AG20443 (cell line): ENCODE measurements at regions not wholly inside any gene's neighbourhood (a gene's known extent, or its start where the extent isn't known, plus 50 kb on each side); places are given as distances from the start of the nearest gene placed in this dataset.
"Not testable (repeated sequence)": the region's sequence is repeated elsewhere in the genome, so short reads cannot be mapped to it uniquely, and the experiment has no call there.

Source experiments
- DNase-seq: peaks from one replicate; pipeline ENCODE4 v3.0.0; 2012; ENCODE audit warnings: low spot score, mixed read lengths

DNA sequence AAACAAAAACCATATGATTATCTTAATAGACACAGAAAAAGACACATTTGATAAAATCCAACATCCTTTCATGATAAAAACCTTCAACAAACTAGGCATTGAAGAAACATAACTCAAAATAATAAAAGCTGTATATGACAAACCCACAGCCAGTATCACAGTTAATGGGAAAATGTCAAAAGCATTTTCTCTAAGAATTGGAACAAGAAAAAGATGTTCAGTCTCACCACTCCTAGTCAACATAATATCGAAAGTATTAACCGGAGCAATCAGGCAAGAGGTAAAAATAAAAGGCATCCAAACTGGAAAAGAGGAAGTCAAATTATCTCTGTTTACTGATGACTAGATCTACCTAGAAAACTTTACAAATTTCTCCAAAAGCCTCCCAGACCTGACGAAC lies 684.2 kb upstream of the SPRY2 start:
- DNase-seq, result no peak

DNA sequence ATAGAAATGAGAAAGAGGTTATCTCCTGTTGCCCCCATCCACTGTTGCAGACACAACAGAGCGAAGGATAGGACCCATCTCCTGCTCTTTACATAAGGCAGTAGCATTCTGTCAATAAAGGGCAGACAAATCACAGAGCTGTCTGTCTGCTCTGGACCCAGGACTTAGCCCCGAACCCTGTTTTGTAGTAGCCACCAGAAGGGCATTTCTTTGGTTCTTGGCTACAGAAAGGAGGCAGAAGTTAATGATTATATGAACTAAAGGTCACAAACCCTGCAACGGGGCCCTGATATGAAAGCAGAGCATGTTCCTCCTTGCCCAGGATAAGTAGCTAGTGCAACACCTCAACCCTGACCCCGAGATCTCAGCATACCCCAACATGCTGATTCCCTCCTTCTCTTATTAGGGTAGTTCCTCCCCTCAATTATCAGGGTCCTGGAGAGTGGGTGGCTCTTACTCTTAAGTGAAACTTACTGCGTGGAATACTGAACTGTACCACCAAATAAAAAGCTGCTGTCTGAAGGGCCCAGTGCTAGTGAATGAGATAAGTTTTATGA lies 680.4 kb upstream of the SPRY2 start:
- no peak for DNase-seq

DNA sequence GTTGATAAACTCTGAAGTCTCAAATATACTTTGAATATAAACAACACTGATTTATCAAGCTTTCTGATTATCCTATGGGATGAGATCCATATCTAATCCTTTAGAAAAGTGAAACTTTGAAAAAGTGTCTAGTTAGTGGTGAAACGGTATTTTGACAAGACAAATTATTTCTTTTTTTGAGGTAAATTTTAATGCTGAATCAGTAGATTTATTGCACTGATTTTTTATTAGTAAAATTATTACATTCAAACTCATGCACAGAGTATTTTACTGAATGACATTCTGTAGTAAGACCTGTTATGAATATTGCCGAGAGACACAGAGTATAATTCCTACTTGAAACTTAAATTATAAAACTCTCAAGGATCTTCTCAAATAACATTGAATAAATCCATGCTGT lies 679.1 kb upstream of the SPRY2 start:
- no peak for DNase-seq

DNA sequence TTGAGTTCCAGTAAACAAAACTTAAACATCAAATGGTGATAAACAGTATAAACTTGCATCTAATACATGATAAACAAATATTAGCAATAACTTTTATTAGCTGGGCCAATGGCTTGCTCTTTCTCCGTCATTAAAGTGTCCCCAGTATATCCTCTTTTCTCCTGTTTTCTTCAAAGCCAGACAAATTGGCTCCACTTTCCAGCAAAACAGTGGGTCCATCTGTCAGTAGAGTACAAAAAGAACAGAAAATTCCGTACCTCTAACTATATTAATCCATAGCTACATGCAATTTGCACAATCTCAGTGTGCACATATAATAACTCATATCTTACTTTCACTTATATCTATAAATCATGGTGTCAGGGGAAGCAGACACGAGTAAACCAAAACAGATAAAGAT lies 678.0 kb upstream of the SPRY2 start:
- no peak for DNase-seq

DNA sequence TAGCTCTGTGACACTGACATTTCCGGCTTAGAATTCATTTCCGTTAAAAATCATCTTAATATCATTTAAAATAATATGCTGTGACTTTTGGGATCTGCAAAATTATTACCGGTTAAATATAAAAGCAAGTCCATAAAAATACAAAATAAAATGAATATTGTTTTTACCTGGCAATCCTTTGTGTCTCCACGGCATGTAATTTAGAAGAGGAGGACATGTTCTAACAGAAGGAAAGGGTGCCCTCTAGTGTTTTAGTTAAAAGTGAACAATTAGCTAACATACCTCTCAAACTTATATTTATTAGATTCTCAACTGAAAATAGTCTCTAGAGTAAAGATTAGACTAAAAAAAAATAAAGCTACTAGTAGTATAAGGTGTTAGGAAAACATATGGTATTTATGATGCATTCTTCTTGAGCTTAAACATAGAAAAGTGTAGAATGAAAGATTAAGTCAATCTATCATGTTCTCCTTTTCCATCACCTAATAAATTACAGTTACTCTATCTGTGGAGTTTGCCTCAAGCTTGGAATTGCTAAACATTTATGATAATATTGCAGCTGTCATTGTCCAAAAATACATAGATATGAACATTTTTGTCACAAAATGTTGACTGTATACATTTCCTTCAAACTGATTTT lies 676.7 kb upstream of the SPRY2 start:
- peak; percentile 39 for DNase-seq

DNA sequence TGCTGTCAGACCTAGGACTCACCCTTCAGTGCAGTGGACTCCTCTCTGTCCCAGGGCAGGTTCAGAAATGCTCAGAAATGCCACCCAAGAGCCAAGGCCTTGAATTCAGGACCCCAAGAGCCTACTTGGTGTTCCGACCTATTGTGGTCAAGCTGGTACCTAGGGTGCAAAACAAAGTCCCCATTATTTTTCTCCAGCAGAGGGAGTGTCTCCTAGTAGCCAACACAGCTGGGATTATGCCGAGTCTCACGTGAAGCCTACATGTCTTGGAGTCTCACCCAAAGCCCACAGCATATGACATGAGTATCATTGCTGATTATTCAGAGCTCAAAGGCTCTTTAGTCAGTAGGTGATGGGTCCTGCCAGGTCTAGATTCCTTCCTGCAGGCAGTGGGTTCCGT lies 671.1 kb upstream of the SPRY2 start:
- DNase-seq, result no peak

DNA sequence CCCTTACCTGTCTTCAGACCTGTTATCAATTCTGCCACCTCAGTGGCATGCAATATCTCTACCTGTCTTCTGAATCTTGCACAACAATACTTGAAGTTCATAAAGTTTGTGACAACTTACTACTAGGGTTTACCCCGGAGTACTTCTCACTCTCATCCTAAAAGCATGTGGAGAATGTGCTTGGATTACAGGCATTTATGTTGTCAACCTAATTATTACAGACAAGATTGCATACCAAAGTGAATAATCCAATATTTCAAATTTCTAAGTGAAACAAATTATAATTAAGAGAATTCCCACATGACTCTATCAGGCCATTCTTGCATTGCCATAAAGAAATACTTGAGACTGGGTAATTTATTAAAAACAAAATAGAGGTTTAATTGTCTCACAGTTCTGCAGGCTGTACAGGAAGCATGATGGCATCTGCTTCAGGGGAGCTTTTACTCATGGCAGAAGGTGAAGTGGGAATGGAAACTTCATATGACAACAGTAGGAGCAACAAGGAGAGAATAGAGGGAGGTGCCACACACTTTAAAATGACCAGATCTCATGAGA lies 661.0 kb upstream of the SPRY2 start:
- no peak for DNase-seq

DNA sequence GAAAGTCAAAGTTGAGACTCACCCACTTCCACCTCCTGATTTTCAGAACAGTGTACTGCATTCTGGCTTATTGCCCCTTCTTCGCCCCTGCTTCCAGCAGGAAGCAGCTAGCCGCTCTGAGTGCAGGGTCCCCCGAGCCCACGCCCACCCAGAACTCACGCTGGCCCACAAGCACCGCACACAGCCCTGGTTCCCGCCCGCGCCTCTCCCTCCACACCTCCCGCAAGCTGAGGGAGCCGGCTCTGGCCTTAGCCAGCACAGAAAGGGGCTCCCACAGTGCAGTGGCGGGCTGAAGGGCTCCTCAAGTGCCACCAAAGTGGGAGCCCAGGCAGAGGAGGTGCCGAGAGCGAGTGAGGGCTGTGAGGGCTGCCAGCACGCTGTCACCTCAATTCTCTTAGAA lies 657.7 kb upstream of the SPRY2 start:
- DNase-seq, result not testable (repeated sequence)

DNA sequence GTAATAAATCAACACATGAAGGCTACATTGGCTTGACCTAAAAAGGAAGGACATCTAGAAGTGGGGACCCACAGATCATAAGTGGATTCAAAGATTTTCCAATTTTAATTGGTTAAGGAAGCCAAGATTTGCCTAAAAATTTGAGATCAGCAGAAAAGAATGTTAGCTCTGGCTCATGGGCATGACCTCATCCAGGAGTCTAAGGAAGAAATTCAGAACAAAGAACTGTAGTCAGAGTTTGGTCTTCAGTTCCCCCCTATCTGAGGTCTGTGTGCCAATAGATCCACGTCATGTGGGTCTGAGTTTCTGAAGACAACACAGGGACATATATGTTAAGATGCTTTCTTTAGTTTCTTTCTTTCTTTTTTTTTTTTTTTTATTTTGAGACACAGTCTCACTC lies 648.8 kb upstream of the SPRY2 start:
- DNase-seq, result no peak

DNA sequence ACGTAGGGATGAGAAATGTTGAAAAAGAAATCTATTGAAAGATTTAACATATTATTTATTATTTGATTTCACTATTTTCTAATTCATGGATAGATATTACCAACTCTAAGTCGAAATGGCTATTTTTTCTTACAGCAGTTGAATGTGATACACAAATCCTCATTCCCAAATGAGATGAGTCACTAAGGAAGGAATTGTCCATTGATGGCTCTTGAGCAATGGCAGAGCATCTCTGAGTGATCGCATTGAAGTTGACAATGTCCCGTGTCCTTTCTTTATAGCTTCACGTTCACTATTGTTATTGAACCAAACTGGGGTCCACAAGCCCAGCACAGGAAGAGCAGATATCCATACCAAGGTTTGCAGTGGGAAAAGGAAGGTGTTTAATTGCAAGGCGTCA lies 648.3 kb upstream of the SPRY2 start:
- DNase-seq, result no peak

DNA sequence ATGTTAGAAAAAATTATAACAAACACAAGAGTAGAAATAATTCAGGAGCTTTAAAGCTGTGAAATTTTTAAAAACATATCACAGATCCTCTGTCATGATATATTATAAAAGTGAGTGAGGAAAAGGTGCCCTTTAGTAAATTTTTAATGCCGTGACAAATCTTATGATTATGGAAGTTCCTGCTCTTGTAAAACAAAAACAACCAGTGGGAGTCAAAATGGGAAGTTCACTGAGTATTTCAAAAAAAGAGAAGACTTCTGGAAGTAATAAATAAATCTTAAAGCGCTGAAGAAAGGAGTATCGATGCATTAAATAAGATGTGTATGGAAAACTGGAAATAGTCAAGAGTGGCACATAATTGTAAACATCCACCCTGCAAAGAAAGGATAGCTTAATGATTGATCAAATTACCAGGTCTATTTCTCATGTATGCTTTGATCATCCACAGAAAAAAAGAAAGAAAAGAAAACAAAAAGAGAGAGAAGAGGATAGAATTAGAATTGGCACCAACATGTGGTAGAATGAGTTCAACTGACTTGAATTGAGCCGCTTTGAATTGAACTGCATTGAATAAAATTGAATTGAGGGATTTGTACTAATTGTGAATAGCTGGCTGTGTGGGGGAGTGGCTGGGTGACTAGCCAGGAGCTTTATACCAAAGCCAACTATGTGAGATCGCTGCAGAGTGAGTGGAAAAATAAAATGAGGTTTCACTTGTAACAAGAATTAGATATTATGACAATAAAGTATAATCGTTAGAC lies 647.6 kb upstream of the SPRY2 start:
- no peak for DNase-seq

DNA sequence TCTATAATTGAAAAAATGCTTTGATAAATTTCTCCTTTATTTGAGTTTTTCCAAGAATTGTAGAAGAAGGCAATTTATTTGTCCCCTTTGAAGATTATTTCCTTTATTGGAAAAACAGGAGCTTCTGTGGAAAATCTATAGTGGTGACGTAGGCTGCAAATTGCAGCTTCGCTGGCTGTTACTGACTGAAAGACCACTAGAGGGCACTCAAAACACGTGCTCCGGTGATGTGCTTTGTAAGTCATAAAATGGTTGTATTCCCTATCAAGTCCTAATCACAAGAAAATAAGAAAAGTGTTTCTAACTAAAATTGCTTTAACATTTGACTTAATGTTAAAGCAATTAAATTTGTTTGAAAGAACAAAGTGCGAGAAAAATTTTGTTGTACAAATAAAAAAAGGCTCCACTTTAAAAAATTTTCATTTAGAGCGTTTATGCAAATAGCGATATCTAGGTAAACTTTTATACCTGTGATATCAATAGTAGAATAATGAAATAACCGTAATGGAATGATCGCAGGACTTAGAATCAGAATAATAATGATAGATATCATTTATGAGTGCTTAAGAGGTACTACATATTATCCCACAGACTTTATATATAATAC lies 638.2 kb upstream of the SPRY2 start:
- DNase-seq, result peak; percentile 67

DNA sequence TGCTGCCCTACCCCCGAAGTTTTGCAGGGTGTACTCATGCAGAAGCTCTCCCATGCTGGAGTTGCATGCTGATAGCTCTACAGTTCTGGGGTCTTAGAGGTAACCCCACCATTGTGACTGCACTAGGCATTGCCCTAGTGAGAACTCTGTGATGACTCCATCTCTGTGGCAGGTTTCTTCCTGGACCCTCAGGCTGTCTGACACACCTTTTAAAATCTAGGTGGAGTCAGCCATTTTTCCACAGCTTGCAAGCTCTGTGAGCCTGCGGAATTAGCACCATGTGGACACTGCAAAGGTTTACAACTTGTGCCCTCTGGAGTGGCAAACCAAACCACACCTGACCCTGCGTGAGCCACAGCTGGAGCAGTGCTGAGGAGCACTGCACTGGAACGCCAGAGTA lies 636.2 kb upstream of the SPRY2 start:
- DNase-seq, result no peak

DNA sequence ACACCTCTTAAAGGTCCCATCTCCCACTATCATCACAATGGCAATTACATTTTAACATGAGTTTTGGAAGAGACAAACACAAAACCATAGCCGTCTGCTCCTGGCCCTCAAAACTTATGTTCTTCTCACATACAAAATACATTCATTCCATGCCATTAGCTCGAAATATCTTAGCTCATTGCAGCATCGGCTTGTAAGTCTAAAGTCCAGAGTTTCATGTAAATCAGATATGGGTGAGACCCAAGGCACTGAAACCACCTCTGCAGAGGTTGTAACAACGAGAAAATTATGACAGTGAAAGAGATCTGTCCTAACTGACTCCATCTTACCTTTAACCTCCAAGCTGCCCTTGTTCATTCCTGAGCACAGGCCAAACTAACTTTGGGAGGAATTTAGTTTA lies 635.0 kb upstream of the SPRY2 start:
- no peak for DNase-seq

DNA sequence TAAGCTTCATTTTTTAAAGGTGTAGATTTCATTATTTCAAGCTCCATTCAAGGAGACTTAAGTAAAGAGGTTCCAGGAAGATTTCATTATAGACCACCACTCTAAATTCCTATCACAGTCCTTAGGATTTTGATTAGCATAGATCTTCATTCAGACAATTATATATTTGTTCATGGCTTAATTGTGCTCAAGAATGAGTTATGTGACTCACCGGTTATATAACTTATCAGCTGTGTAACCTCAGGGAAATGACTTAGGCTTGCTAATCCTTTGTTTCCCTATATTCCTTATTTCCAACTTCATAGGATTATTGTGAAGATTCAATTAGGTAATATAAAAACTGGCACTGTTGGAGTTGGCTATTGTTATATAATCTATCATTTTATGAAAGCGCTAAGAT lies 632.8 kb upstream of the SPRY2 start:
- no peak for DNase-seq

DNA sequence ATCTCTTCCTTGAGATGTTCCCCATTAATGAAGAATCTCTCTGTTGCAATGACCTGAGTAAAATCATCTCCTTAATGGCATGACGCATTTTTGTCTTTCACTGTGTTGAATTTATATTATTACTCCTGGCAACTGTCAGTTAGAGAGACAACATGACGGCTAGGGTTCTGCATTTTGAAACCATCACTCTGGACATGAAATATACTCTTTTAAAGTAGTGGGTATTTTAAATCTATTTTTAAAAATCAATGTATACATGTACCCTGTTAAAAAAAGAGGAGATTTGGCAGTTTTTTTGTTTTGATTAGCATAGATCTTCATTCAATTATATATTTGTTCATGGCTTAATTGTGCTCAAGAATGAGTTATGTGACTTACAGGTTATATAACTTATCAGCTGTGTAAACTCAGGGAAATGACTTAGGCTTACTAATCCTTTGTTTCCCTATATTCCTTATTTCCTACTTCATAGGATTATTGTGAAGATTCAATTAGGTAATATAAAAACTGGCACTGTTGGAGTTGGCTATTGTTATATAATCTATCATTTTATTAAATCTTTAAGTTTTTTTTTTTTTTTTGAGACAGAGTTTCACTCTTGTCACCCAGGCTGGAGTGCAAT lies 632.0 kb upstream of the SPRY2 start:
- no peak for DNase-seq

DNA sequence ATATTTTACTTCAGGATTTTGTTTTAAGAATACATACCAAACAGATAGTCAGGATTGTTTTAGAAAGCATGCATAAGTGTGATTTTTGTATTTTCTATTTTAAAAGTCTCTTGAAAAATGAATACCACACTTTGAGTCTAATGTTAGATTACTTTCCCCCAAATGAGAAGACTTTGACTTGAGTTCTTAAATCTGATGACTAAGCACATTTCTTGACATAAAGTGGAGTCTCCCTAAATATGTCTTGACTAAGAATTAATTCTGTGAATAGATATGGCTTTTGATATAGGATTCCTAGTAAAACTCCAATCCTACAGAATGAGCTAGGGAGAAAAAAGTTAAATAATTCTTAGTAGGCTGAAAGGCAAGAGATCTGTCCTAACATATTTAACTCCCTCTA lies 624.2 kb upstream of the SPRY2 start:
- DNase-seq, result no peak

DNA sequence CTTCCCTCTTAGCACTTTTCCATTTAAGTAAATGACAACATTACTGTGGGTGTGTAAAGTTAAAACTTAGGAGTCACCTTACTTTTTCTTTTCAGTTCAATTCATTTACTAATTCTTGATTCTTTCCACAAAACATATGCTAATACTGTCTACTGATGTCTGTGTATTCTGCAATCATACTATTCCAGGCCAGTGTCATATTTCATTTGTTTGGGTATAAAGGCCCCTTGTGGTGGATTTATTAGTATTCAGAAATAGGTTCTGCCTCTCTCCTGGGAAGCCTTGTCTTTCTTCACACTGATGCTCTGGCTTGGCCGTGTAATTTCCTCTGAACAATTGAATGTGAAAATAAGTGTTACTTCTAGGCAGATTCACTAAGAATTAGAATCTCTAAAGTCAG lies 621.9 kb upstream of the SPRY2 start:
- DNase-seq, result no peak

DNA sequence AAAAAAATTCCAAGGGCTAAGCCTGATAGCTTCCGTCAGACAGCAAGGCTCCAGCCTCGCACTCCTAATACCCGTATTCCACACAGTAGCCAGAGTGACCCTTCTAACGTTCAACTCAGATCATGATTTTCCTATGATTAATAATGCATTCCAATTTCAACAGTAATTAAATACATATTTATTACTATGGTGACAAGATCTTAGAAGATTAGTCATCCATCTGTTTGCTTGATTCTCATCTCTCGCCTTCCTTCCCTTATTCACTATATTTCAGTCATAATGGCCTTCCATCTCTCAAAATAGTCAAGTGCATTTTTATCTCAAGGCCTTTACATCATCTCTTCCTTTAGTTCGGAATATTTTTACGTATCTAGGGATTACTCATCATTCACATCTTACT lies 621.2 kb upstream of the SPRY2 start:
- no peak for DNase-seq

DNA sequence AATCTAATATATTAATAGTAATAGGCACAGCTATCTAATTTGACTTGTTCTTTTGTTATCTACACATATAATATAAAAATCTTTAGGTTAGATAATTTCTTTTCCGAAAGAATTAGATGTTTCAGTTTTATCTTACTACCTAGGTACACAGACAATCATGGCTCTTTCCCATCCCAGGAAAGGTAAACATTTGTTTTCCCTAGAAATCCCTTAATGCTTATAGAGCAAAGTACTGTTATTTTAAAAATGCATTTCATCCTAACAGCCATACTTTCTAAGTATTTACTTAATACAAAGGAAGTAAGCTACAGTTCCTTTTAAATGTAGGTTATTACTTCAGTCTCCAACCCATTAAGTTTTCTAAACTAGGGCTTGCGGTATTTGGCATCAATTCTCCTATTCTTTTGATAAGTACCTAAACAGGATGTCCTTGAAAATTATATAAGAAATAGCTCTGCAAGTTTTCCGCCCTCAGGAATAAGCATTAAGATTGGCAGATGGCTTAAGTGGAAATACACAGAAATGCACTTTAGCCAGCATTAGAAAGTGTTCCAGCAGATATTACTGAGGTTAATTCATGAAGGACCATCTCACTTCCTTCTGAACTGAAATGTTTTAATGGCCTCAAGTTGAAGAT lies 616.2 kb upstream of the SPRY2 start:
- DNase-seq, result no peak

DNA sequence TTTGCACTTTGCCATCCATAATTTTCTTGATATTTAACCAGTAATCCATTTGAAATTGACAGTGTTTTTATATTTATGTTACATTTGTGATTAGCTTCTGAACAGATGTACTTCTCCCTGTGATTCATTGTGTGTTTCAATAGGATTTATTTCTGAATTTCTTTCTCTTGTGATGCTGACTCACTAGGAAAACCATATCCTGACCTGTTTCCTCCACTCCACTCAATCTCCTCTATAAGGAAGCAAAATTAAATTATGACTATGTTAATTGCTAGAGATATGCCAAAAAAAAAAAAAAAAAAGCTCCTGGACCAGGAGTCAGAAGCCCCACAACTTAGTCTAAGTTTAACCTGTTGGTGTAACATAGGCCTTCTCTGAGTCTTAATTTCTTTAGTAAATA lies 614.6 kb upstream of the SPRY2 start:
- no peak for DNase-seq

DNA sequence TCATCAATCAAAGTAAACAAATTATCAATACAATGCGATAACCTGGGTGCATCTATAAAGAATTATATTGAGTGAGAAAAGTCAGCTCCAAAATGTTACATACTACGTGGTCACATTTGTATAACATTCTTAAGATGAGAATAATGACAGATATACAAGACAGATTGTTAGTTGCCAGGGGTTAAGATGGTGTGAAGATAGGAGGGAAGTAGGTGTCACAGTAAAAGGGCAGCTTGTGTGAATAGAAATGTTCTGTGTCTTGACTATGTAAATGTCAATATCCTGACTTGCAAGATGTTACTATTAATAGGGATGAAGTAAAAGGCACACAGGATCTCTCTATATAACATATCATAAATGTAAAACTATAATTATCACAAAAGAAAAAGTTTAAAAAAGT lies 611.2 kb upstream of the SPRY2 start:
- DNase-seq, result no peak
